ENCODE measurements at regions not wholly inside any gene's neighbourhood (a gene's known extent, or its start where the extent isn't known, plus 50 kb on each side); places are given as distances from the start of the nearest gene placed in this dataset.

- no peak for TF ChIP-seq CTCF (IDR thresholded peaks at IDR 0.05; ENCODE audit: unreplicated experiment)
- POLR2A ChIA-PET: interaction anchor here (0.8 kb wide), 1 partner anchor 10 kb away, joined by 3 read pairs; no protein-coding TSS in a partner anchor
- H3K36me3 Mint-ChIP-seq (ENCODE audit: insufficient read depth, unreplicated experiment): no peaks in the 10 kb centered on the region
- H3K4me1 Mint-ChIP-seq (ENCODE audit: insufficient read depth, unreplicated experiment): peaks cover 7% of the 10 kb centered on the region
- CTCF ChIA-PET: interaction anchor here (2.4 kb wide), 1 partner anchor 656 kb away, joined by 7 read pairs; no protein-coding TSS in a partner anchor
- BruUV-seq (replicated peaks): no TSS peak
- no peaks in the 10 kb centered on the region for H3K9me3 Mint-ChIP-seq (ENCODE audit: unreplicated experiment)
- DNase-seq (ENCODE audit: unreplicated experiment): no peak
- H3K27me3 Mint-ChIP-seq (ENCODE audit: insufficient read depth, unreplicated experiment): no peaks in the 10 kb centered on the region
- intact Hi-C loops (cut with micrococcal nuclease): no loop called here
- H3K4me3 Mint-ChIP-seq (ENCODE audit: unreplicated experiment): no peak overlapping the region
- H3K27ac Mint-ChIP-seq (ENCODE audit: low read depth, unreplicated experiment): no peak overlapping the region
Measured at GRCh38 chr1:55928576-55928975, 650.8 kb downstream of the PLPP3 start.

- intact Hi-C loops (cut with micrococcal nuclease): no loop called here
- Mint-ChIP-seq H3K4me1 (ENCODE audit: insufficient read depth, unreplicated experiment) (peaks cover 7% of the 10 kb centered on the region), H3K27me3 (ENCODE audit: insufficient read depth, unreplicated experiment) (no peaks in the 10 kb centered on the region), H3K36me3 (ENCODE audit: insufficient read depth, unreplicated experiment) (no peaks in the 10 kb centered on the region), H3K27ac (ENCODE audit: low read depth, unreplicated experiment) (no peak overlapping the region), H3K9me3 (ENCODE audit: unreplicated experiment) (no peaks in the 10 kb centered on the region), H3K4me3 (ENCODE audit: unreplicated experiment) (no peak overlapping the region)
- no peak for TF ChIP-seq CTCF (IDR thresholded peaks at IDR 0.05; ENCODE audit: unreplicated experiment)
- DNase-seq (ENCODE audit: unreplicated experiment): peak; percentile 27
- ChIA-PET POLR2A (interaction anchor here (0.6 to 0.9 kb wide), 3 partner anchors 53 to 656 kb away, joined by 3 to 5 read pairs (median 4); no protein-coding TSS in a partner anchor), CTCF (interaction anchor here (0.7 kb wide), 1 partner anchor 1453 kb away, joined by 3 read pairs; no protein-coding TSS in a partner anchor)
- no TSS peak for BruUV-seq (replicated peaks)
Measured at GRCh38 chr1:55927702-55928290, 651.6 kb downstream of the PLPP3 start.

GRCh38 chr1:55926906-55927471 lies 652.4 kb downstream of the PLPP3 start:
- H3K36me3 Mint-ChIP-seq (ENCODE audit: insufficient read depth, unreplicated experiment): no peaks in the 10 kb centered on the region
- no peak for TF ChIP-seq CTCF (IDR thresholded peaks at IDR 0.05; ENCODE audit: unreplicated experiment)
- no peaks in the 10 kb centered on the region for H3K9me3 Mint-ChIP-seq (ENCODE audit: unreplicated experiment)
- ChIA-PET POLR2A (no interaction called here), CTCF (interaction anchor here (0.6 kb wide), 1 partner anchor 119 kb away, joined by 3 read pairs; no protein-coding TSS in a partner anchor)
- H3K27me3 Mint-ChIP-seq (ENCODE audit: insufficient read depth, unreplicated experiment): no peaks in the 10 kb centered on the region
- peak overlapping the region; percentile 54 for H3K27ac Mint-ChIP-seq (ENCODE audit: low read depth, unreplicated experiment)
- BruUV-seq (replicated peaks): no TSS peak
- H3K4me1 Mint-ChIP-seq (ENCODE audit: insufficient read depth, unreplicated experiment): peaks cover 7% of the 10 kb centered on the region
- intact Hi-C loops (cut with micrococcal nuclease): no loop called here
- DNase-seq (ENCODE audit: unreplicated experiment): peak; percentile 49
- H3K4me3 Mint-ChIP-seq (ENCODE audit: unreplicated experiment): no peak overlapping the region

GRCh38 chr1:55916907-55917306 lies 662.5 kb downstream of the PLPP3 start:
- CTCF ChIA-PET: interaction anchor here (0.6 kb wide), 1 partner anchor 215 kb away, joined by 3 read pairs; no protein-coding TSS in a partner anchor

More at GRCh38 chr1:55916907-55917306, 662.5 kb downstream of the PLPP3 start:
- Mint-ChIP-seq H3K4me1 (ENCODE audit: insufficient read depth, unreplicated experiment) (no peaks in the 10 kb centered on the region), H3K27ac (ENCODE audit: low read depth, unreplicated experiment) (no peak overlapping the region), H3K36me3 (ENCODE audit: insufficient read depth, unreplicated experiment) (no peaks in the 10 kb centered on the region), H3K4me3 (ENCODE audit: unreplicated experiment) (no peak overlapping the region), H3K9me3 (ENCODE audit: unreplicated experiment) (no peaks in the 10 kb centered on the region), H3K27me3 (ENCODE audit: insufficient read depth, unreplicated experiment) (no peaks in the 10 kb centered on the region)
- intact Hi-C loops (cut with micrococcal nuclease): no loop called here
- POLR2A ChIA-PET: no interaction called here
- no peak for TF ChIP-seq CTCF (IDR thresholded peaks at IDR 0.05; ENCODE audit: unreplicated experiment)
- no TSS peak for BruUV-seq (replicated peaks)
- DNase-seq (ENCODE audit: unreplicated experiment): no peak

Data from MCF 10A (cell line).